ENCODE measurements at regions not wholly inside any gene's neighbourhood (a gene's known extent, or its start where the extent isn't known, plus 50 kb on each side); places are given as distances from the start of the nearest gene placed in this dataset.
"Not testable (repeated sequence)": the region's sequence is repeated elsewhere in the genome, so short reads cannot be mapped to it uniquely, and the experiment has no call there.

GRCh38 chr17:71521724-71522123 lies 599.1 kb upstream of the SOX9 start:
- DNase-seq (ENCODE audit: low read depth in 3 of 3), result no peak

GRCh38 chr17:71522383-71522782 lies 598.4 kb upstream of the SOX9 start:
- no peak for DNase-seq (ENCODE audit: low read depth in 3 of 3)

DNA sequence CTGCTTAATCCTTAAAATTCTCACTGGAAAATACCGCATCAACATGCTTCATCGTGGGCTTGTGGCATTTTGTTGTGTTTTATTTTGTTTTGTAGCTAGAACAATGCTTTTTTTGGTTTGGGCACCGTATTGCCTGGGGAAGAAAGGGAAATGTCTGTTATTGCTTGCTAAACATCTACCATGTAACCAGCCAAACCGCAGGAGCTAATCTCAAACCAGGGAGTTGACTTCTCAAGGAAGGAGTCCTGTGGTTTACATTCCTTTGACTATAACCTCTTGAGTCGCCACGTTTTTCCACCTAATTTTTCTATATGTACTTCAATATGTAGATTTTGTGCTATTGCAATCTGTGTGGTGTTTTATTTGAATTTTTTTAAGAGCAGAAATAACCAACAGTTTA lies 593.5 kb upstream of the SOX9 start:
- DNase-seq (ENCODE audit: low read depth in 3 of 3), result no peak

DNA sequence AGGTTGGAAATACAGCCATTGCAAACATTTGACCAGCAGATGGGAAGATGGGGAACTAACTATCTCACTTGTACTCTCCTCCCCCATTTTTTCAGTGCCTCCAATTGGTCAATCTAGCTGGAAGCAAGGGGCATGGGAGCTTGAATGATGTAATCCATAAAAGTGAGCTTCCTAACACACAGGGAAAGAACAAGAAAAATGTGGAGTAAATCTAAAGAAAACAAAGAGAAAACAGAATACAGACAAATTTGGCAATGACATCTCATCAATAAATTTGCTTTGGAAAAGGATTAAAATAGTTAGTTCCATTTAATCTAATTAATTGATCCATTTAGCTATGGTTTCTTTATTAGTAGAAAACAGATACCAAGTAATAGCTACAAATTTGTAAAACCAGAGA lies 592.6 kb upstream of the SOX9 start:
- DNase-seq (ENCODE audit: low read depth in 3 of 3), result no peak

DNA sequence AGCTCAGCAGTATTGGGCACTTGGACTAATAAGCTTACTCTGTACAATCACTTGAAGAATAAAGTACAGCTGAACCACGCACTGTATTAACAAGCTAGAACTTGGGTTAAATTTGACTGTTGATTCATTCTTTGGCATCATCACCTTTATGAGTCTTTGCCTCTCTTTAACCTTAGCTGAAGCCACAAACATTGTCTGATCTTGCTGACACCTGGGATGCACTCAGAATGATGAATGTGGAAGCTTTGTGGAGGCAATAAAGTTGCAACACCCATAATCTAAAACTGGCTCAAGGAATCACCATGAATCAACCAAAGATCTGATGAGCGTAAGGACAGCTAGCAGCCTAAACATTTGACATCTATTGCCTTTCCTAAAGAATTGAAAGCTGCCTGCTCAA lies 590.6 kb upstream of the SOX9 start:
- no peak for DNase-seq (ENCODE audit: low read depth in 3 of 3)

DNA sequence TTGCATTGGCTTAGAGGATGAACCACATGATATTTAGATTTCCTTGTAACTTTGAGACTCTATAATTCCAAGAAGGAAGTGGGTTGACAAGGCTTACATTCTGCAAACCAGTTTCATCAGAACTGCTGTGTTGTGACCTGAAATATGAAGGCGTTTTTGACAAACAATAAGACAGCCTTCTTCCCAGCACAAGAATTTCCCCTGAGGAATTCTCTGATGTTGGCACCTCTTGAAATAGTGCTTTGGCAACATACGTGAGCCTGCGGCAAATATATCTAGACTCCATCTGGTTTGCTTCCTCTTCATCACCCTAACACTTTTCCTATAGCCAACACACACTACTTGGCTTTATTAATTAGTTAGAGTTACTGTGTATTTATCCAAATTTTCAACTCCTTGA lies 585.5 kb upstream of the SOX9 start:
- DNase-seq (ENCODE audit: low read depth in 3 of 3), result no peak

- DNase-seq (ENCODE audit: low read depth in 3 of 3), result no peak
Measured at GRCh38 chr17:71546419-71546818, 574.4 kb upstream of the SOX9 start.

GRCh38 chr17:71547904-71548303 lies 572.9 kb upstream of the SOX9 start:
- DNase-seq (ENCODE audit: low read depth in 3 of 3), result no peak

GRCh38 chr17:71548540-71549190 lies 572.2 kb upstream of the SOX9 start:
- no peak for DNase-seq (ENCODE audit: low read depth in 3 of 3)

DNA sequence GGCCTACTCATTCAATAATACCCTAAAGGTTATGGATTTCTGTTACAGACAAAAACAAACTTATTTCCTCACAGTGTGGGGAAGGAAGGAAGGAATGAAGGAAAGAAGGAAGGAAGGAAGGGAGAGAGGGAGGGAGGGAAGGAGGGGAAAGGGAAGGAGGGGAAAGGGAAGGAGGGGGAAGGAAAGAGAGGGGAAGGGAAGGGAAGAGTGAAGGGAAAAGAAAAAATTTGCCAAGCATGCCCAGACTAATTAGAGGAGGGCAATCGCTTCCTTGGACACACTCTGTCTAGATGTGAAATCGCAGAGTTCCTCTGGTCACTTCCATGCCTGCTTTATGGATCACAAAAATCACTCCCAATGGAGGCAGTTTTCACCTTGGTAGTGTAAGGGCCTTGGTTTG lies 570.1 kb upstream of the SOX9 start:
- DNase-seq (ENCODE audit: low read depth in 3 of 3), result no peak

- DNase-seq (ENCODE audit: low read depth in 3 of 3), result no peak
Measured at GRCh38 chr17:71553381-71553780, 567.4 kb upstream of the SOX9 start.

- DNase-seq (ENCODE audit: low read depth in 3 of 3), result no peak
Measured at GRCh38 chr17:71558901-71559300, 561.9 kb upstream of the SOX9 start.

- DNase-seq (ENCODE audit: low read depth in 3 of 3), result no peak
Measured at GRCh38 chr17:71572343-71572742, 548.5 kb upstream of the SOX9 start.

DNA sequence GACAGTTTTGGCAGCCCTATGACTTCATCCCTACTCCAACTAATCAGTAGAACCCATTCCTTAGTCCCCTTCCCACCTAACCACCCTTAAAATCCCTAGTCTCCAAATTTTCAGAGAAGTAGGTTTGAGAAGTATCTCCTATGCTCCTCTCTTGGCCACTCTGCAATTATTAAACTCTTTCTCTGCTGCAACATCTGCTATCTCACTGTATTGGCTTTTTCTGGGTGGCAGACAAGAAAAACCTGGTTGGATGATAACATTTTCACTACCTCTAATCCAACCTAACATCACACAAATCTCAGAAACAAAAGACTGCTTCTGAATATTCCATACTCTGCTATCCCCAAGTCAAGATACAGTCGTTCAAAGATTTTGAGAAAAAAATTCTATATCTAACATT lies 542.4 kb upstream of the SOX9 start:
- no peak for DNase-seq (ENCODE audit: low read depth in 3 of 3)

GRCh38 chr17:71580220-71580619 lies 540.6 kb upstream of the SOX9 start:
- DNase-seq (ENCODE audit: low read depth in 3 of 3), result no peak

- no peak for DNase-seq (ENCODE audit: low read depth in 3 of 3)
Measured at GRCh38 chr17:71585540-71585939, 535.3 kb upstream of the SOX9 start.

DNA sequence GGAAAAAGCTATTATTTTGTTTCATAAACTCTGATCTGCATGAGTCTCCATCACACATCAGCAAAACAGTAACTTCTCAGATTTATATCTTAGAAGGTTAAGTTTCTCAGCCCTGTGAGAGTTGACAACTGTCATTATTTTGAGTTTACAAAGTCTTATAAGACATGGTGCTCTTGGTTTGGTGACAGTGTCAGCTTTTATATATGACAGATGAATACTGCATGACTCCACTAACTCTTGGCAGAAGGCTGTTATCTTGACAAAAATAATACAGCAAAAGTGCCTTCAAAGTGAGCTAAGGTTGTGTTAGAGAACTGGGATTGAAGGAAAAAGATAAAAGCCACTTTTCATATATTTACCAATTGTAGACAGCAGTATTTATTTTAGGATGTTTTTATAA lies 528.4 kb upstream of the SOX9 start:
- no peak for DNase-seq (ENCODE audit: low read depth in 3 of 3)

- no peak for DNase-seq (ENCODE audit: low read depth in 3 of 3)
Measured at GRCh38 chr17:71593078-71593477, 527.7 kb upstream of the SOX9 start.

DNA sequence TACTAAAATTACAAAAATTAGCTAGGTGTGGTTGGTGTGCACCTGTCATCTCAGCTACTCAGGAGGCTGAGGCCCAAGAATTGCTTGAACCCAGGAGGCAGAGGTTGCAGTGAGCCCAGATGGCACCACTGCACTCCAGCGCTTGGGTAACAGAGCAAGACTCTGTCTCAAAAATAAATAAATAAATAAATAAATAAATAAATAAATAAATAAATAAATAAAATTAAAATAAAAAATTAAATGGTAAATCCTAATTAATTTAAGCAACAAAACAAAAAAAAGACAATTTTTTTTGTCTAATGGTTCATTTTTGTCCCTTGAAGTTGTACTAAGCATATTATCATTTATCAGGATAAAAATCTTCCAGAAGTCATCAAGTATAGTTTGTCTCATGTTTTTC lies 521.2 kb upstream of the SOX9 start:
- not testable (repeated sequence) for DNase-seq (ENCODE audit: low read depth in 3 of 3)

DNA sequence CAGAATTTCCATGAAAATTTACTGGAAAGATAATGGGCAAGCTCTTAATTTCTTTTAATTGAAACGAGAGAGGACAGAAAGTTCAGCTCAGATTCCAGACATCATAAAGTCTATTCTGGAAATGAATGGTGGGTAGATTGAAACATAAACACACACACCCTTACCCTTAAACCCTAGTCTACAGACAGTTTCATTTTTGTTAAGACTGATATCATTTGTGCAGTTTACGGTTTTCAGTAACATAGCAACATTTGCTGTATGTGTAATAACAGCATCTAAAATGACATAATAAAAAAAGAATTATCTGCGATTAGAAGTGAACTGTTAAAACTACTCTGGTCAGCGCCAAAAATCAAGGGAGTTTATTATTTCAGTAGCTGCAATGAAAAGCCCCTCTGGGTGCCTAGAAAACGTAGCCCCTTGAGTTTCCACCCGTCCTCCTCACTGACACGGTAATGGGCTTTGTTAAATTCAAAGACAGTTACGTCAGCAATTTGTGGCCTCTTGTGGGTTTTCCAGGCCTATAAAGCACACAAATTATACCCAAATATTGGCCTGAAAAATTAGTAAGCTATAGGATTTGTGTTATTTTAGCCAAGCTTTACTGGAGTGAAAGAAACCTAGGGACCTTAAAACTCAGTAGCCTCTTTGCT lies 520.6 kb upstream of the SOX9 start:
- DNase-seq (ENCODE audit: low read depth in 3 of 3), result no peak

DNA sequence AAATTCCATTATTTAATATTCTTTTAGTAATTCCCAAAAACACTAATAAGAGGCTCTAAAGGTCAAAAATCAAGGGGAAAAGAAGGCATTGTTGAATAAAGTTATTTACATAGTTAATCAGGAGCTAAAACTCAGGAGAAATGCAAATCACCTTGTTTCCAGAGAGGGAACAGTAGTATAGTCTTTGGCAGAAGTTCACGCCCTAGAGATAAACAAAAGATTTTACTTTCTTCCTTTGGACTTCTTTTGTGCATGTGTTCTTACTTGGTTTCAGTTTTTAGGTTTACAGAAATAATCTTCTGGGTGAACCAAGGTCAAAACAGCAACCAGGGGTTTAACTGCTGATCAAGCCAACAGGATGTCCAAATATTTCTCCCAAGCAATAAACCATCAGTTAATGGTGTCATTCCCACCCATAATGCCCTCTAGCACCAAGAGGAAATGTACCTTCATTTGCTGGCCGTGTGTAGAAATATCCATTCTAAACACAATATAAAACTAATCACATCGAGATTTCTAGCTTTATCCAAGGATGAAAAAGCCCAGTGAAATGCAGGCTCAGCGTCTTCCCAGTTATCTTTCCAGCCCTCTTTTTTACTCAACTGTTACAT lies 518.8 kb upstream of the SOX9 start:
- no peak for DNase-seq (ENCODE audit: low read depth in 3 of 3)

DNA sequence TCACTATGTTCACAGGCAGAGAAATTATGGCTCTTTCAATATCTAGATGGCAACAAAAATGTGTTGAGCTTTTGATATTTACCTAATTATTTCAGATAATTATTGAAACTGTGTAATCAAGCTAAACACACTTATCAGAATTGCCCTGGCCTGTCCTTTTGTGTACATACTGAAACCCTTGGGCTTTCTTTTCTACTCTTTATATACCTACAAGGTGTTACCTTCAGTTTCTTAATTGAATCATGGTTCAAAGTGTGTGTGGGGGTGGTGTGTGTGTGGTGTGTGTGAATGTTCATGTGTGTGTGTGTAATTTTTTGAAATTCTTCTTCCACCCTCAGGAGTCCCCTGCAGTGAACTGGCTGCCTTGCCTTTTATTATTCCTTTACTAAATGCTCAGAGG lies 506.8 kb upstream of the SOX9 start:
- DNase-seq (ENCODE audit: low read depth in 3 of 3), result no peak

GRCh38 chr17:71615820-71616219 lies 505.0 kb upstream of the SOX9 start:
- DNase-seq (ENCODE audit: low read depth in 3 of 3), result no peak

- not testable (repeated sequence) for DNase-seq (ENCODE audit: low read depth in 3 of 3)
Measured at GRCh38 chr17:71617767-71618166, 503.1 kb upstream of the SOX9 start.

All from stimulated activated CD4-positive, alpha-beta T cell treated with anti-CD3 and anti-CD28 coated beads, TNF-alpha, amount 100 ng/mL, for 24 hours (primary cell).